Skeletal muscle tissue (tissue), 3 donors: ENCODE measurements at regions not wholly inside any gene's neighbourhood (a gene's known extent, or its start where the extent isn't known, plus 50 kb on each side); places are given as distances from the start of the nearest gene placed in this dataset.

ENCODE experiments used
- H3K27ac ChIP-seq: one replicate; pipeline ENCODE4 v1.7.0; 2013; ENCODE audit warnings: mild to moderate bottlenecking, low read depth, low read length, inconsistent platforms
- H3K27me3 ChIP-seq, 3 donors: one replicate each; pipeline ENCODE4 v1.7.0; 2013; ENCODE audit warnings: low read length in 3 of 3; ENCODE audit not compliant: control insufficient read depth in 3 of 3, insufficient read depth in 3 of 3
- H3K36me3 ChIP-seq, 3 donors: one replicate each; pipeline ENCODE4 v1.7.0; 2013; ENCODE audit warnings: low read length in 3 of 3; ENCODE audit not compliant: control insufficient read depth in 3 of 3, insufficient read depth in 3 of 3
- H3K4me1 ChIP-seq, 3 donors: one replicate each; pipeline ENCODE4 v1.7.0; 2013; ENCODE audit warnings: low read length in 3 of 3, mild to moderate bottlenecking in 3 of 3; ENCODE audit not compliant: control insufficient read depth in 3 of 3, insufficient read depth in 3 of 3
- H3K4me3 ChIP-seq, 3 donors: one replicate each; pipeline ENCODE4 v1.7.0; 2013; ENCODE audit warnings: low read length in 3 of 3
- H3K9ac ChIP-seq, 3 donors: one replicate each; pipeline ENCODE4 v1.7.0; 2013; ENCODE audit warnings: low read length in 3 of 3, mild to moderate bottlenecking in 3 of 3, moderate library complexity in 2 of 3, low read depth in 1 of 3
- H3K9me3 ChIP-seq, 3 donors: one replicate each; pipeline ENCODE4 v1.7.0; 2013; ENCODE audit warnings: low read length in 3 of 3; ENCODE audit not compliant: control insufficient read depth in 3 of 3
- donor health status: Osteomylitis.

- H3K27ac ChIP-seq: no peak overlapping the region
- H3K4me3 ChIP-seq: no peak overlapping the region
- no peaks in the 10 kb centered on the region for H3K36me3 ChIP-seq
- peaks cover 0 to 11% (median 0%) of the 10 kb centered on the region in 3 donors for H3K4me1 ChIP-seq
- no peaks in the 10 kb centered on the region for H3K27me3 ChIP-seq
- H3K9me3 ChIP-seq: no peaks in the 10 kb centered on the region
- no peak overlapping the region for H3K9ac ChIP-seq
Observed at GRCh38 chr4:78691334-78691754, 84.8 kb upstream of the BMP2K start.

DNA sequence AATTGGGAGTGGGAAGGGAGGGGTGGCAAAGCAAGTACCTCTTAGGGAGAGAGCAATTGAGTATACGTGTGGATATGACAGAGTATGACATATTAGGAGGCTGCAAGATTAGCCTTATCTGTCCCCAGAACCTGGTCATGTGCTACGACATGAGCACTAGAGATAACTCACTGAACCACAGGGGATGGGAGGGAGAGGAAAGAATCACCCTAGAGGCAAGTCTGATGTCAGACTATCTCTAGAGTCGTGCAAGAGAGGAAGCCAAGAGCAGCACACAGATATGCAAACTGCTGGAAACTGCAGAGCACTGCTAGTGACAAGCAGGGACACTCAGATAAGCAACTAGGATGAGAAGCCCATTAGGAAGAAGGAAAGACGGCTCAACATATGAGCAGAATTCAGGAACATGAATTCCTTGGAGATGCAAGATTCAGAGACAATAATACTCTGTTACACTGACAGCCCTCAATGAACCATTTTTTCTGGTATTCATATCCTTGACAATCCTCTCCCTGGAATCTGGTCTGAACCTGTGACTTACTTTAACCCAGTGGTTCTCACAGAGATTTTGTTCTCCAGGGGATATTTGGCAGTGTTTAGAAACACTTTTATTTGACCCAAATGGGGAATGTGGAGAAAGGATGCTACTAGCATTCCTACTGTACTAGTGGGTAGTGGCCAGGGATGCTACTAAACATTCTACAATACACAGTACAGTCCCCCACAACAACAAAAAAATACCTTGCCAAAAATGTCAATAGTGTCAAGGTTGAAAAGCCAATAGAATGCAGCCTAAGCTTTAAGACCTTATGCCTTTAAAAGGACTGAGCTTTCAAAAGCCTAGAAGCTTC is 84.0 kb upstream of the BMP2K start:
- no peak overlapping the region for H3K4me3 ChIP-seq
- no peaks in the 10 kb centered on the region for H3K27me3 ChIP-seq
- H3K9ac ChIP-seq: no peak overlapping the region
- H3K4me1 ChIP-seq: peaks cover 0 to 11% (median 0%) of the 10 kb centered on the region in 3 donors
- H3K27ac ChIP-seq: no peak overlapping the region
- no peaks in the 10 kb centered on the region for H3K36me3 ChIP-seq
- H3K9me3 ChIP-seq: no peaks in the 10 kb centered on the region

GRCh38 chr4:78692822-78693170 is 83.4 kb upstream of the BMP2K start:
- no peak overlapping the region for H3K27ac ChIP-seq
- no peak overlapping the region for H3K9ac ChIP-seq
- no peaks in the 10 kb centered on the region for H3K9me3 ChIP-seq
- no peak overlapping the region for H3K4me3 ChIP-seq
- H3K4me1 ChIP-seq: peaks cover 0 to 11% (median 0%) of the 10 kb centered on the region in 3 donors
- H3K36me3 ChIP-seq: no peaks in the 10 kb centered on the region
- H3K27me3 ChIP-seq: no peaks in the 10 kb centered on the region

- H3K4me3 ChIP-seq: no peak overlapping the region
- H3K36me3 ChIP-seq: no peaks in the 10 kb centered on the region
- no peak overlapping the region for H3K9ac ChIP-seq
- no peak overlapping the region for H3K27ac ChIP-seq
- no peaks in the 10 kb centered on the region for H3K27me3 ChIP-seq
- H3K4me1 ChIP-seq: peaks cover 0 to 11% (median 0%) of the 10 kb centered on the region in 3 donors
- H3K9me3 ChIP-seq: no peaks in the 10 kb centered on the region
Observed at GRCh38 chr4:78693777-78694456, 82.2 kb upstream of the BMP2K start.

- Histone ChIP-seq H3K27ac (no peak overlapping the region), H3K36me3 (no peaks in the 10 kb centered on the region), H3K9me3 (no peaks in the 10 kb centered on the region), H3K27me3 (no peaks in the 10 kb centered on the region), H3K9ac (no peak overlapping the region), H3K4me1 (peaks cover 0 to 11% (median 0%) of the 10 kb centered on the region in 3 donors), H3K4me3 (no peak overlapping the region)
Observed at GRCh38 chr4:78694457-78694787, 81.7 kb upstream of the BMP2K start.

DNA sequence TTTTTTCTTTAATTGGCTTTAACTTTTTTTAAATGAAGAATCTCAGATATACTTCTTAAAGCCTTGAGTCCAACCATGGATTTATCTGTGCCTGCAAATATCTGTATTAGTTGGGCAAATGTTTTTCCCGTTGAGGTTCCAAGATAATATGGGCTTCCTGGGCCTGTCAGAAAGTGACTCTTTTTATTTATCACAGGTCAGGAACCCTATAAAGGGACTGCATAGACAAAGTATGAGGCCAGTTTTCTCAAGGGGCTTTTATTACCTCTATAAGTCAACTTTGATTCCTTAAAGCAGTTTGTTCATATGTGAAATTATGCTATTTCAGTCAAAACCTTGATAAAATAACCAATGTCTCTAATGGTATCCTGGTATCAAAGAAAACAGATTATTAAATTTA is 80.2 kb upstream of the BMP2K start:
- no peak overlapping the region for H3K4me3 ChIP-seq
- peaks cover 0 to 11% (median 0%) of the 10 kb centered on the region in 3 donors for H3K4me1 ChIP-seq
- H3K9ac ChIP-seq: no peak overlapping the region
- no peaks in the 10 kb centered on the region for H3K9me3 ChIP-seq
- no peaks in the 10 kb centered on the region for H3K27me3 ChIP-seq
- H3K27ac ChIP-seq: no peak overlapping the region
- H3K36me3 ChIP-seq: no peaks in the 10 kb centered on the region

DNA sequence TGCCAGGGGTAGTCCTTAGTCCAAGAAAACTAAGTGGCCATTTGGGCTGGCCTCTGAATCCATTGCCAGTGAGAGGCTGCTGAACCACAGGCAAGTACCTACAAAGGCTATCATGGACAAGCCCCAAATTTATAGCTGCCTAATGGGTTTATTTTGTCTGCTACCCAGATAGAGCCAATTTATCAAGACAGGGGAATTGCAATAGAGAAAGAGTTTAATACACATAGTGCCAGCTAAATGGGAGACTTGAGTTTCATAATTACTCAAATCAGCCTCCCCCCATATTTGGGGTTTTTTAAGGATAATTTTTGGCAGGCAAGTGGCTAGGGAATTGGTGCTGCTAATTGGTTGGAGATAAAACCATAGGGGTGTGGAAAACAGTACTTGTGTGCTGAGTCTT is 73.1 kb upstream of the BMP2K start:
- H3K4me3 ChIP-seq: no peak overlapping the region
- no peaks in the 10 kb centered on the region for H3K4me1 ChIP-seq
- no peaks in the 10 kb centered on the region for H3K36me3 ChIP-seq
- no peak overlapping the region for H3K27ac ChIP-seq
- peaks cover 0 to 9% (median 0%) of the 10 kb centered on the region in 3 donors for H3K9me3 ChIP-seq
- no peak overlapping the region for H3K9ac ChIP-seq
- no peaks in the 10 kb centered on the region for H3K27me3 ChIP-seq

DNA sequence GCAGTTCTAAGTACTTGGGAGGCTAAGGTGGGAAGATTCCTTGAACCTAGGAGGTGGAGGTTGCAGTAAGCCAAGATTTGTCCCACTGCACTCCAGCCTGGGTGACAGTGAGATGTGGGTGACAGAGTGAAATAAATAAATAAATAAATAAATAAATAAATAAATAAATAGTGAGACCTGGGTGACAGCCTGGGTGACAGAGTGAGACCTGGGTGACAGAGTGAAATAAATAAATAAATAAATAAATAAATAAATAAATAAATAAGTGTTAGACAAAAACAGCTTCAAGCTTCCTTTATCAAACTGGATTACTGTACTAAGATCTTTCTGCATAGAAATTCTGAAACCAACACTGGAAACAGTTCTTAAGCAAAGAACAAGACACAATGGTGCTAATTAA is 71.8 kb upstream of the BMP2K start:
- no peaks in the 10 kb centered on the region for H3K4me1 ChIP-seq

GRCh38 chr4:78704981-78705683 is 71.0 kb upstream of the BMP2K start:
- H3K9me3 ChIP-seq: peaks cover 0 to 9% (median 0%) of the 10 kb centered on the region in 3 donors

More for the DNA sequence above, 71.8 kb upstream of the BMP2K start:
- no peak overlapping the region for H3K9ac ChIP-seq
- peaks cover 0 to 9% (median 0%) of the 10 kb centered on the region in 3 donors for H3K9me3 ChIP-seq
- H3K36me3 ChIP-seq: no peaks in the 10 kb centered on the region
- no peak overlapping the region for H3K4me3 ChIP-seq
- H3K27ac ChIP-seq: no peak overlapping the region
- no peaks in the 10 kb centered on the region for H3K27me3 ChIP-seq

DNA sequence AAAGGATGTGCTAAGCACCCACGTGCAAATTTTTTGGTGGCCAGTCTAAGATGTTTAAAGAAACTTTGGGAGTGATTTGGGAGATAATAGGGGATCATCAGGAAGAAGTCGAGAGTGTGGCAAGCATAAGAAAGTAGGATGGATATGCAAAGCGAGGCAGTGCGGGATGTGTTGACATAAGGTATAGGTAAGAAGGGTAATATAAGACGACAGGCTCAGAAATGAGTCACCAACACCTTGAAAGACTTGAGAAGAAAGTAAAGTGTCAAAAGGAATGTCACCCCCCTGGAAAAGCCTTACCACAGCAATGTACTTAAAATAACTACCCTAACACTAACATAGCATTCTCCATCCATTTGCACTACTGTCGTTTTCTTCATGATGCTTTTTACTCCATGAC is 69.8 kb upstream of the BMP2K start:
- no peak overlapping the region for H3K9ac ChIP-seq
- H3K4me1 ChIP-seq: no peaks in the 10 kb centered on the region
- H3K27me3 ChIP-seq: no peaks in the 10 kb centered on the region
- peaks cover 0 to 11% (median 0%) of the 10 kb centered on the region in 3 donors for H3K9me3 ChIP-seq
- no peak overlapping the region for H3K27ac ChIP-seq
- H3K4me3 ChIP-seq: no peak overlapping the region
- H3K36me3 ChIP-seq: no peaks in the 10 kb centered on the region

More at GRCh38 chr4:78704981-78705683, 71.0 kb upstream of the BMP2K start:
- H3K27ac ChIP-seq: no peak overlapping the region
- H3K9ac ChIP-seq: no peak overlapping the region
- H3K4me3 ChIP-seq: no peak overlapping the region
- H3K4me1 ChIP-seq: no peaks in the 10 kb centered on the region
- H3K27me3 ChIP-seq: no peaks in the 10 kb centered on the region
- H3K36me3 ChIP-seq: no peaks in the 10 kb centered on the region
